ENCODE measurements at regions not wholly inside any gene's neighbourhood (a gene's known extent, or its start where the extent isn't known, plus 50 kb on each side); places are given as distances from the start of the nearest gene placed in this dataset.

DNA sequence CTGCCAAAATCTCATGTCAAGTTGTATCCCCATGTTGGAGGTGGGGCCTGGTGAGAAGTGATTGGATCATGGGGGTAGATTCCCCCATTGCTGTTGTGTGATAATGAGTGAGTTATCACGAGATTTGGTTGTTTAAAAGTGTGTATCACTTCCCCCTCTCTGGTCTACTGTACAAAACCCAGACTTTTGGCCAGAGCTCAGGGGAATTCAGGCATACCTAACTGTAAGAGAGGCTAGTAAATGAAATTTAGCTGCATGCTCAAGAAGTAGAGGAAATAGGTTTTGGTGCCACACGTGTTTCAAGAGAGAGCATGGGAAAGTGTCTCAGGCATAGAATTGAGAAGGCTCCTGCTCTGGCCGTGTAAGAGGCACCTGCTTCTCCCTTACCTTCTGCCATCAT is 190.5 kb upstream of the GALNTL6 start:
- Histone ChIP-seq H3K36me3 (ENCODE audit: control insufficient read depth, insufficient read depth, low read length) (no peaks in the 10 kb centered on the region), H3K27ac (ENCODE audit: extremely low read depth, low read depth, low read length) (no peak overlapping the region), H3K4me2 (ENCODE audit: insufficient read depth, low read length) (no peak overlapping the region), H4K20me1 (replicated peaks; ENCODE audit: control insufficient read depth, insufficient read depth, low read length) (no peaks in the 10 kb centered on the region), H3K9ac (ENCODE audit: insufficient read depth in 1 of 2, low read depth in 2 of 2, low read length in 2 of 2) (no peak overlapping the region), H2AFZ (ENCODE audit: low read depth, low read length) (no peak overlapping the region), H3K27me3 (ENCODE audit: control insufficient read depth in 2 of 2, insufficient read depth in 2 of 2, low read length in 2 of 2) (no peaks in the 10 kb centered on the region), H3K9me1 (ENCODE audit: control insufficient read depth, insufficient read depth, low read length) (no peaks in the 10 kb centered on the region), H3K4me3 (no peak overlapping the region), H3K4me1 (replicated peaks in 1 of 2; ENCODE audit: control insufficient read depth in 2 of 2, insufficient read depth in 2 of 2, low read length in 2 of 2) (no peaks in the 10 kb centered on the region), H3K79me2 (ENCODE audit: control insufficient read depth, insufficient read depth, low read length) (no peaks in the 10 kb centered on the region), H3K9me3 (replicated peaks; ENCODE audit: control insufficient read depth, insufficient read depth, low read depth, low read length) (no peaks in the 10 kb centered on the region; the same call in 1 of the 2 replicates)
- ChIA-PET CTCF (ENCODE audit: low intra/inter-chr PET ratio) (no interaction called here), POLR2A (no interaction called here)
- WGBS (ENCODE audit: insufficient coverage, low coverage, missing lambda C conversion rate), result 20% methylated on average over 3 of the region's 3 CpGs
- TF ChIP-seq GABPB1 (CRISPR knock-in tag; IDR thresholded peaks at IDR 0.05), result no peak
- no peak for TF ChIP-seq ZBTB26 (CRISPR knock-in tag; IDR thresholded peaks at IDR 0.05)
- TF ChIP-seq, protein P1, sequence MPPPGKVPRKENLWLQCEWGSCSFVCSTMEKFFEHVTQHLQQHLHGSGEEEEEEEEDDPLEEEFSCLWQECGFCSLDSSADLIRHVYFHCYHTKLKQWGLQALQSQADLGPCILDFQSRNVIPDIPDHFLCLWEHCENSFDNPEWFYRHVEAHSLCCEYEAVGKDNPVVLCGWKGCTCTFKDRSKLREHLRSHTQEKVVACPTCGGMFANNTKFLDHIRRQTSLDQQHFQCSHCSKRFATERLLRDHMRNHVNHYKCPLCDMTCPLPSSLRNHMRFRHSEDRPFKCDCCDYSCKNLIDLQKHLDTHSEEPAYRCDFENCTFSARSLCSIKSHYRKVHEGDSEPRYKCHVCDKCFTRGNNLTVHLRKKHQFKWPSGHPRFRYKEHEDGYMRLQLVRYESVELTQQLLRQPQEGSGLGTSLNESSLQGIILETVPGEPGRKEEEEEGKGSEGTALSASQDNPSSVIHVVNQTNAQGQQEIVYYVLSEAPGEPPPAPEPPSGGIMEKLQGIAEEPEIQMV (tag; conservative IDR thresholded peaks at IDR 0.05; ENCODE audit: low read depth), result no peak
- TF ChIP-seq ELF4 (CRISPR knock-in tag; IDR thresholded peaks at IDR 0.05), result no peak
- TF ChIP-seq, protein P2, sequence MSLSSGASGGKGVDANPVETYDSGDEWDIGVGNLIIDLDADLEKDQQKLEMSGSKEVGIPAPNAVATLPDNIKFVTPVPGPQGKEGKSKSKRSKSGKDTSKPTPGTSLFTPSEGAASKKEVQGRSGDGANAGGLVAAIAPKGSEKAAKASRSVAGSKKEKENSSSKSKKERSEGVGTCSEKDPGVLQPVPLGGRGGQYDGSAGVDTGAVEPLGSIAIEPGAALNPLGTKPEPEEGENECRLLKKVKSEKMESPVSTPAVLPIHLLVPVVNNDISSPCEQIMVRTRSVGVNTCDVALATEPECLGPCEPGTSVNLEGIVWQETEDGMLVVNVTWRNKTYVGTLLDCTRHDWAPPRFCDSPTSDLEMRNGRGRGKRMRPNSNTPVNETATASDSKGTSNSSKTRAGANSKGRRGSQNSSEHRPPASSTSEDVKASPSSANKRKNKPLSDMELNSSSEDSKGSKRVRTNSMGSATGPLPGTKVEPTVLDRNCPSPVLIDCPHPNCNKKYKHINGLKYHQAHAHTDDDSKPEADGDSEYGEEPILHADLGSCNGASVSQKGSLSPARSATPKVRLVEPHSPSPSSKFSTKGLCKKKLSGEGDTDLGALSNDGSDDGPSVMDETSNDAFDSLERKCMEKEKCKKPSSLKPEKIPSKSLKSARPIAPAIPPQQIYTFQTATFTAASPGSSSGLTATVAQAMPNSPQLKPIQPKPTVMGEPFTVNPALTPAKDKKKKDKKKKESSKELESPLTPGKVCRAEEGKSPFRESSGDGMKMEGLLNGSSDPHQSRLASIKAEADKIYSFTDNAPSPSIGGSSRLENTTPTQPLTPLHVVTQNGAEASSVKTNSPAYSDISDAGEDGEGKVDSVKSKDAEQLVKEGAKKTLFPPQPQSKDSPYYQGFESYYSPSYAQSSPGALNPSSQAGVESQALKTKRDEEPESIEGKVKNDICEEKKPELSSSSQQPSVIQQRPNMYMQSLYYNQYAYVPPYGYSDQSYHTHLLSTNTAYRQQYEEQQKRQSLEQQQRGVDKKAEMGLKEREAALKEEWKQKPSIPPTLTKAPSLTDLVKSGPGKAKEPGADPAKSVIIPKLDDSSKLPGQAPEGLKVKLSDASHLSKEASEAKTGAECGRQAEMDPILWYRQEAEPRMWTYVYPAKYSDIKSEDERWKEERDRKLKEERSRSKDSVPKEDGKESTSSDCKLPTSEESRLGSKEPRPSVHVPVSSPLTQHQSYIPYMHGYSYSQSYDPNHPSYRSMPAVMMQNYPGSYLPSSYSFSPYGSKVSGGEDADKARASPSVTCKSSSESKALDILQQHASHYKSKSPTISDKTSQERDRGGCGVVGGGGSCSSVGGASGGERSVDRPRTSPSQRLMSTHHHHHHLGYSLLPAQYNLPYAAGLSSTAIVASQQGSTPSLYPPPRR (CRISPR knock-in tag; IDR thresholded peaks at IDR 0.05; ENCODE audit: borderline replicate concordance), result no peak
- no peak for TF ChIP-seq SIRT6 (IDR thresholded peaks at IDR 0.05; ENCODE audit: low read depth, low read length)
- TF ChIP-seq, protein P3, sequence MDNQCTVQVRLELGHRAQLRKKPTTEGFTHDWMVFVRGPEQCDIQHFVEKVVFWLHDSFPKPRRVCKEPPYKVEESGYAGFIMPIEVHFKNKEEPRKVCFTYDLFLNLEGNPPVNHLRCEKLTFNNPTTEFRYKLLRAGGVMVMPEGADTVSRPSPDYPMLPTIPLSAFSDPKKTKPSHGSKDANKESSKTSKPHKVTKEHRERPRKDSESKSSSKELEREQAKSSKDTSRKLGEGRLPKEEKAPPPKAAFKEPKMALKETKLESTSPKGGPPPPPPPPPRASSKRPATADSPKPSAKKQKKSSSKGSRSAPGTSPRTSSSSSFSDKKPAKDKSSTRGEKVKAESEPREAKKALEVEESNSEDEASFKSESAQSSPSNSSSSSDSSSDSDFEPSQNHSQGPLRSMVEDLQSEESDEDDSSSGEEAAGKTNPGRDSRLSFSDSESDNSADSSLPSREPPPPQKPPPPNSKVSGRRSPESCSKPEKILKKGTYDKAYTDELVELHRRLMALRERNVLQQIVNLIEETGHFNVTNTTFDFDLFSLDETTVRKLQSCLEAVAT (IDR thresholded peaks at IDR 0.05), result no peak
- TF ChIP-seq PCBP2 (IDR thresholded peaks at IDR 0.05; ENCODE audit: low read depth, low read length, poor library complexity, severe bottlenecking), result no peak
- intact Hi-C loops (cut with micrococcal nuclease) (no loop called here), in situ Hi-C loops (cut with MboI) (no loop called here)
- FAIRE-seq, result no peak
- no peak for ATAC-seq
- BruUV-seq (replicated peaks), result no TSS peak
- DNase-seq (ENCODE audit: extremely low read depth in 1 of 4, low spot score in 3 of 4), result no peak

All from K562 (cell line).